Duodenal mucosa (tissue), 2 donors: ENCODE measurements at regions not wholly inside any gene's neighbourhood (a gene's known extent, or its start where the extent isn't known, plus 50 kb on each side); places are given as distances from the start of the nearest gene placed in this dataset.

Source experiments
- H3K27ac ChIP-seq: one replicate; pipeline ENCODE4 v1.7.0; 2013; ENCODE audit warnings: low read depth, low read length
- H3K27me3 ChIP-seq, 2 donors: one replicate each; pipeline ENCODE4 v1.7.0; 2013; ENCODE audit warnings: low read length in 2 of 2, control low read depth in 1 of 2; ENCODE audit not compliant: insufficient read depth in 2 of 2, control insufficient read depth in 1 of 2
- H3K36me3 ChIP-seq, 2 donors: one replicate each; pipeline ENCODE4 v1.7.0; 2013; ENCODE audit warnings: low read length in 2 of 2, control low read depth in 1 of 2; ENCODE audit not compliant: insufficient read depth in 2 of 2, control insufficient read depth in 1 of 2
- H3K4me1 ChIP-seq, 2 donors: one replicate each; pipeline ENCODE4 v1.7.0; 2013; ENCODE audit warnings: low read length in 2 of 2, control low read depth in 1 of 2; ENCODE audit not compliant: insufficient read depth in 2 of 2, control insufficient read depth in 1 of 2
- H3K4me3 ChIP-seq, 2 donors: one replicate each; pipeline ENCODE4 v1.7.0; 2013; ENCODE audit warnings: low read length in 2 of 2, low read depth in 1 of 2
- H3K9ac ChIP-seq, 2 donors: one replicate each; pipeline ENCODE4 v1.7.0; 2013; ENCODE audit warnings: low read length in 2 of 2, low read depth in 1 of 2
- H3K9me3 ChIP-seq, 2 donors: one replicate each; pipeline ENCODE4 v1.7.0; 2013; ENCODE audit warnings: low read length in 2 of 2, control low read depth in 1 of 2; ENCODE audit not compliant: control insufficient read depth in 1 of 2

DNA sequence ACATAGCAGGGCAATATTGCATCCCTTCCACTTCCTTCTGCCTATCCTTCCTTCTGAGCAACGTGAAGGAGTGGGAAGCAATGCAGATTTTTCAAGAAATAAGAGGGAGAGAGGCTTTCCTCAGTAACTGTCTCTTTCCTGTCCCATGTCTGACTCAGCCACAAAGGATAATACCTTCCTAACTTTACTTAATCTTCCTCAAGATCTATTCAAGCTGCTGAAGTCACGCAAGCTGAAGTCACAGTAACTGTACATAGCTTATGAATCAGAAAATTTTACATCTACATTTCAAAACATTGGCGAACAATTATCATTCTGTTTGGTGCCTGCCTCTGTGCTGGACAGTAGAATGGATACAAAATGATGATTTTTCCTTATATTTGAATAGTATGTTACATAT is 86.4 kb upstream of the POU3F2 start:
- H3K9me3 ChIP-seq = no peaks in the 10 kb centered on the region
- H3K4me3 ChIP-seq = no peak overlapping the region
- H3K36me3 ChIP-seq = no peaks in the 10 kb centered on the region
- H3K9ac ChIP-seq = no peak overlapping the region
- H3K27me3 ChIP-seq = no peaks in the 10 kb centered on the region
- no peak overlapping the region for H3K27ac ChIP-seq
- no peaks in the 10 kb centered on the region for H3K4me1 ChIP-seq

DNA sequence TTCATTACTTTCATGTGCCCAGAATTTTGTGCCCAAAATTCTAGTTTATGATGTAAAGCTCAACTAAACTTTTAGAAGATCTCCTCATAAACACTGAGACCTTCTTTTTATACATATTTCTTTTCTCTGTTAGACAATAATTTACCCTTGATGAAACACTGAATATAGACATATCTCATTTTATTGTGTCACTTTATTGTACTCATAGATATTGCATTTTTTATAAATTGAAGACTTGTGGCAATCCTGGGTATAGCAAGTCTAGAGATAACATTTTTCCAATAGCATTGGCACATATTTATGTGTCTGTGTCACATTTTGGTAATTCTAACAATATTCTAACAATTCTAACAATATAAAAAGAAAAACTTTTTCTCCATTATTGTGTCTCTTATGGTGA is 74.9 kb upstream of the POU3F2 start:
- Histone ChIP-seq H3K27me3 (no peaks in the 10 kb centered on the region), H3K9ac (no peak overlapping the region), H3K4me1 (no peaks in the 10 kb centered on the region), H3K27ac (no peak overlapping the region), H3K4me3 (no peak overlapping the region), H3K9me3 (no peaks in the 10 kb centered on the region), H3K36me3 (no peaks in the 10 kb centered on the region)

DNA sequence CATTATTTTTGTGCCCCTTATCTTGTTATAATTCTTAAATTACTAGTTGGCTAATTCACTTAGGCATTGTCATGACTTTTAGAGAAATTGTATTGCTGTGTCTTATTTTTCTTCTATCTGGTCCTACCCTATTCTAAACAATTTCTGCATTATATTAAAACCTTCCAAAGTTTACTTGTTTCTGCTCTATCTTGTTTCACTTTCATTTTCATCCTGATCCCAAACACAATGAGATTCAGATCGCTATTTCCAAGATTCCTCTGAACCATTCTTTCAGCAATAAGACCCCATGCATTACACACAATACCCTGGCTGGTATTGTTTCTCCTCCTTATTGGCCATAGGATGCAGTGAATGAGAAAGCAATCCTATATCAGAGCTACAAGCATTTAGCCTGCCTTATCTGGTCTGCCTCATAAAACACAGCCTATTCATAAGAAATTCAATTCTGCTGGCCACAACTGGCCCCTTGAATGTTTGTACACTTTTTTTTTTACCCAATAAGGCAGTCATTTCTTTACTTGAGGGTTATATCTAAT is 69.9 kb upstream of the POU3F2 start:
- no peak overlapping the region for H3K27ac ChIP-seq
- H3K9ac ChIP-seq = no peak overlapping the region
- H3K9me3 ChIP-seq = no peaks in the 10 kb centered on the region

DNA sequence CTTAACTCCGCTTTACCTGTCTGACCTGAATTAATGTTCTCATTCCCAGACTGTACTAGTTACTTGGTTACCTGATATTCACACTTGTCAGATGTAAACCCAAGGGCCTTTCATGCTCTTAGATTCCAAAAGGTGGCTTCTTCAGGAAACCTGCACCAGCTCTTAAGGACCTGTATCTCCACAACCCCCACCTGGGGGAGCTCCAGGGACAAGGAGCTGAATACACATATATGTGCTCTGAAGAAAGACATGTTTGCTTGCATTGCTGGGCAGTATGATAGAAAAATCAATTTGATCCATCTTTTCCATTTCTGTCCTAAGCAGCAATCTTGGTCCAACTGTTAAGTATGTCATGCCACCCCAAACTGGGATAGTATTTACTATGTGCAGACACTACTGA is 64.8 kb upstream of the POU3F2 start:
- Histone ChIP-seq H3K9ac (no peak overlapping the region), H3K9me3 (no peaks in the 10 kb centered on the region), H3K27ac (no peak overlapping the region), H3K4me1 (no peaks in the 10 kb centered on the region), H3K4me3 (no peak overlapping the region), H3K27me3 (no peaks in the 10 kb centered on the region), H3K36me3 (no peaks in the 10 kb centered on the region)

More for the DNA sequence above, 69.9 kb upstream of the POU3F2 start:
- H3K27me3 ChIP-seq = no peaks in the 10 kb centered on the region
- H3K36me3 ChIP-seq = no peaks in the 10 kb centered on the region
- H3K4me1 ChIP-seq = no peaks in the 10 kb centered on the region
- peak overlapping the region; percentile 35 to 60 for H3K4me3 ChIP-seq

DNA sequence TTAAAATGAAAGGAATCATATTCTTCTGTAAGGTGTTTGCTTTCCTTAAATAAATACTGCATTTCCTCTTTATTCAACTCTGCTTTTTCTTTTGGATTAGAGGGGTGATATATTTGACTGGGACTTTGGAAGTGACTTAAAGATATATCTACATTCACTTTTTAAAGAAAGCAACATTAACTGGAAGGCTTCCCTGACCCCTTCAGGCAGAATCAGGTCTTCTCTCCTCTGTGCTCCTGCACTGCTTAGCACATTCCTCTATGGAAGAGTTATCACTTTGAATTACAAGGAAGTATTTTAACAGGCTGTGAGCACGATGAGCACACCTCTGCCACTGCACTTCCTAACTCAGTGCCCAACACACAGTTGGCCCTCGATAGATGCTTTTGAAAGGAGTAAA is 59.2 kb upstream of the POU3F2 start:
- Histone ChIP-seq H3K9me3 (no peaks in the 10 kb centered on the region), H3K27ac (no peak overlapping the region), H3K4me1 (no peaks in the 10 kb centered on the region), H3K9ac (no peak overlapping the region), H3K36me3 (no peaks in the 10 kb centered on the region), H3K27me3 (peaks cover 0 to 3% of the 10 kb centered on the region in 2 donors), H3K4me3 (no peak overlapping the region)

DNA sequence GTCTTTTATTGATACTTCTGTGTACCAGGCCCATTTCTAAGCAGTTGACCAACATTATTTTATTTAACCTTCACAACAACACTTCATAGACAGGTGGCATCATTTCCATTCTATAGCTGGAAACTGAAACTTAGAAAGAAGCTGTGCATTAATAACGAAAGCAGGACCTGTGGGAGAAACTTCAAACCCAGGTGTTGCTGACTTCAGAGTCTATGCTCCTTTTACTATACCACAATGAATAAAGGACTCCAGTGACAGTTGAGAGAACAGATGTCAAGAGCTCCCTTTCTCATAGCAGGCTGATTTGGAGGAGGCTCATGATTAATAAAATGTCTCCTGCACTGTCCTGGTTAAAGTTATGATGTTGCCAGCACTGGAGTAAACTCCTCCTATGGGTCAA is 56.6 kb upstream of the POU3F2 start:
- Histone ChIP-seq H3K27me3 (peaks cover 0 to 3% of the 10 kb centered on the region in 2 donors), H3K4me1 (no peaks in the 10 kb centered on the region), H3K9me3 (no peaks in the 10 kb centered on the region), H3K4me3 (no peak overlapping the region), H3K9ac (no peak overlapping the region), H3K36me3 (no peaks in the 10 kb centered on the region), H3K27ac (no peak overlapping the region)

DNA sequence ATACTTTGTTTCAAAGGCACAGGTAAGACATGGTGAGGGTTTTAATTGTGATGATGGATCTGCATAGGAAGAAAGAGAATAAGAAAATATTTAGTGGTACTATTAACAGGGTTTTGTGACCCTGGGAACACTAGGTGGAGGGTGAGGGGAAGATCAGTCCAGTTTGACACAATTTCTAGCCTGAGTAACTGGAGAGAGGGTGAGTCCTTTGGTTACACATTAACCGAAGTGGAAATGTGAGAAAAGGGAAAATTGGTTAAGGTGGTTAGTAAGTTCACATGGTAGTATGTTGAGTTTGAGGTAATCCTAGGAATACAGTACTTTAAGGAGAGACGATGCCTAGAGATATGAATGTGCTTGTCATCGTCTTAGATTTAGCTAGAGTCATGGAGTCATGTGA is 54.8 kb upstream of the POU3F2 start:
- Histone ChIP-seq H3K36me3 (no peaks in the 10 kb centered on the region), H3K9ac (no peak overlapping the region), H3K9me3 (no peaks in the 10 kb centered on the region), H3K4me1 (no peaks in the 10 kb centered on the region), H3K4me3 (no peak overlapping the region), H3K27ac (no peak overlapping the region), H3K27me3 (peaks cover 0 to 3% of the 10 kb centered on the region in 2 donors)

DNA sequence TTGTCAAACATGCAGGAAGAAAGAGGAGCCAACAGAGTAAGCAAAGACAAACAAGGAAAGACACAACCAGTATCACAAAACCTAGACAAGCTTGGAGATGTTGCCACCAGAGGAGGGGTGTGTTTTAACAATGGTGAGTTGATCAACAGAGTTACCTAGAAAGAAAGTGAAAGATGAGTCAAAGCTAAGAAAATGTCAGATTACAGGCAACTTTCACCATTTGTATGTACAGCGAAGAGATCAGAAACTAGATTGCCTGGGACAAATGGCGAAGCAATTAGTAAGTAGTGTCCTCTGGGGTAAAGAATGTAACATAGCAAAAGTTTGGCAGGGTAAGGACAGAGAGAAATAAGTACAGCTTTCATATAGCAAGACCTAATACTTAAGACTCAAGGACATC is 51.6 kb upstream of the POU3F2 start:
- Histone ChIP-seq H3K27me3 (no peaks in the 10 kb centered on the region), H3K36me3 (no peaks in the 10 kb centered on the region), H3K27ac (no peak overlapping the region), H3K9ac (no peak overlapping the region), H3K9me3 (no peaks in the 10 kb centered on the region), H3K4me3 (no peak overlapping the region), H3K4me1 (no peaks in the 10 kb centered on the region)

DNA sequence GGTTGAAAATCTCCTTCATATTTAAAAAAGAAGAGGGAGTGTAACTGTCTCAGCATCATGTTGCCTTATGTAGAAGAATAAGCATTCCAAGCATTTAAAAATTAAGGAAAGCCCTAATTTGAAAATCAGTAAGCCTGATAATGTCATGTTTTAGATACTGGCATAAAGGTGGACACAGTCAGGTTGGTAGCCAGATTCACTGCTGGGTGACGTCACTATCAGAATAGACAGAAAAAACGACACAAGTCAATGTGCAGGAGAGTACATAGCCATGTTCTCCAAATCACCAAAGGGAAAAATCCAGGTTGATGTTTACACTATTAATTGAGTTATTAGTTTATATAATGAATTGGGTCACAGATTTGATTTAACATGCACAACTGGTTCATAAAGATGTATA is 50.8 kb upstream of the POU3F2 start:
- Histone ChIP-seq H3K27me3 (no peaks in the 10 kb centered on the region), H3K36me3 (no peaks in the 10 kb centered on the region), H3K27ac (no peak overlapping the region), H3K4me1 (no peaks in the 10 kb centered on the region), H3K4me3 (no peak overlapping the region), H3K9me3 (no peaks in the 10 kb centered on the region), H3K9ac (no peak overlapping the region)
